Psoas muscle (tissue), 7 donors: ENCODE measurements at regions not wholly inside any gene's neighbourhood (a gene's known extent, or its start where the extent isn't known, plus 50 kb on each side); places are given as distances from the start of the nearest gene placed in this dataset.
"Not testable (repeated sequence)": the region's sequence is repeated elsewhere in the genome, so short reads cannot be mapped to it uniquely, and the experiment has no call there.

ENCODE experiments used
- ATAC-seq, 4 donors: fragments of 200-7000 bp; cut with Tn5 transposase; one replicate each; pipeline ENCODE4 v1.9.1; 2020; ENCODE audit warnings: moderate library complexity in 3 of 4, mild to moderate bottlenecking in 2 of 4
- DNase-seq, 2 donors: peaks; one replicate each; pipeline ENCODE4 v3.0.0-alpha.2; 2020
- H3K27ac ChIP-seq: fragments of 200-600 bp; one replicate; pipeline ENCODE4 v1.8.0; 2022
- H3K27me3 ChIP-seq, 3 donors: fragments of 200-600 bp in 1 of 3; one replicate each; pipeline versions ENCODE4 v1.6.1 to v1.8.0; 2013 to 2022; ENCODE audit warnings: low read length in 2 of 3, mild to moderate bottlenecking in 2 of 3, moderate library complexity in 1 of 3; ENCODE audit not compliant: insufficient read depth in 3 of 3
- H3K36me3 ChIP-seq, 2 donors: fragments of 200-600 bp in 1 of 2; one replicate each; pipeline versions ENCODE4 v1.6.1 to v1.8.0; 2013 to 2022; ENCODE audit warnings: low read depth in 1 of 2, mild to moderate bottlenecking in 1 of 2, moderate library complexity in 1 of 2; ENCODE audit not compliant: insufficient read depth in 1 of 2
- H3K4me1 ChIP-seq: fragments of 200-600 bp; one replicate; pipeline ENCODE4 v1.8.0; 2022
- H3K4me3 ChIP-seq: fragments of 200-600 bp; one replicate; pipeline ENCODE4 v1.8.0; 2022; ENCODE audit warnings: mild to moderate bottlenecking
- H3K9me3 ChIP-seq: fragments of 200-600 bp; one replicate; pipeline ENCODE4 v1.8.0; 2022
- WGBS, 3 donors: extraction: QIAGEN DNeasy Blood & Tissue Kit; methylation state at CpG; one replicate each; pipeline versions ENCODE4 v1.1.6 to v1.1.7; 2013; 5-methylcytosine and 5-hydroxymethylcytosine counted together
- intact Hi-C, 2 donors: fragments of 100-400 bp; cut with DNase I; formaldehyde crosslinking; loops; one replicate each; pipeline versions ENCODE4 v1.11.0 to v1.14.2; 2022
- TF ChIP-seq, protein P1 (sequence below): fragments of 200-600 bp; IDR thresholded peaks from one replicate; pipeline ENCODE4 v1.8.0; 2022; ENCODE audit warnings: antibody characterized with exemption
- donor health status: healthy with polysubstance abuse.
- donor health status: DM: no; HTN: no; CAD: no; lungs with moderate emphysema.
- donor health status: Bipolar disorder and iron deficiency.
- donor health status: healthy.
- donor health status: DM: yes; HTN: yes; CAD: no.
- donor health status: DM: no; HTN: no; CAD: no.
- donor health status: DM: yes; HTN: yes; CAD: no.

DNA sequence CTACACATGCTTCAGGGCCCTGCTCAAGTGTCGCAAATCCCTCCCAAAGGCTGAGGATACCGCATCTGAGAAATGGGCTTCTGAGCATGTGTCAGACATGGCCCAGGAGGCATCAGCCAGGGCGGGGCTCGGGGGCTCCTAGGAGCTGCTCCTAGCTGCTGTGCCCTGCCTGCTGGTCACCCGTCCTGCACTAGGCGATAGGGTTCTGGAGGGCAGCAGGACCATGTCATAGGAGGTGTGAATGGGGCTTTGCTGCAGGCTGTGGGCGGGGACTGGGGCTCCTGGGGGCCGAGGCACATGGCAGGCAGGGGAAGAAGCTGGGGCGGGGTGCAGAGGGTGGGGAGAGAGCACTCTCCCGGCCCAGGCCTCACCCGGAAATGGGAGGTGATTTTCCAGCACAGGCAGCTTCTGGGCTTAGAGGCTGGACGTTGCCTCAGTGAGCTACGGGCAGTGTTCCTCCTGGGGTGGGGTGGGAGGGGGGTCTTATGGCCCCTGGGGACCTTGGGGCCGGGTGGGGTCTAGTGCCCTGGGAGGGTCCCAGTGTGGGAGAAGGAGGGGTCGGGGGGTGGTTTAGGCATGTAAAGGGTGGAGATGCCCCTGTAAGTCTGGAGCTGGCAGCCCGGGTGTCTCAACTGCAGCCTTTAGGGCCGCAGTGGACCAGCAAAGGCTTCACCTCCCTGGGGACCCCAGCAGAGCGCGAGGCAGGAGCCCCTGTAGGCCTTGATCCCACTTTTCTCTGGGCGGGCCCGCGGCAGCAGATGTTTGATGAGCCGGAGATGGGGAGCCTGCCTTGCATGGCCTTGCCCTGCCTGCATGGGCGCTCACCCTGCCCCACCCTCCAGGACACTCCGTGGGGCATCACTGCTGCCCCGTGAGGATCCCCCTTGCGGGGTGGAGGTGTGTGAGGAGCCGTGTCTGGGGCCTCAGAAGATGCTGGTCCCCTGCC is 98.6 kb upstream of the LRPAP1 start:
- Histone ChIP-seq H3K36me3 (no peaks in the 10 kb centered on the region), H3K4me1 (no peaks in the 10 kb centered on the region), H3K27me3 (peaks cover 0 to 32% (median 11%) of the 10 kb centered on the region in 3 donors), H3K4me3 (no peak overlapping the region), H3K27ac (no peak overlapping the region), H3K9me3 (no peaks in the 10 kb centered on the region)
- DNase-seq (no peak), ATAC-seq (no peak)
- TF ChIP-seq, protein P1, sequence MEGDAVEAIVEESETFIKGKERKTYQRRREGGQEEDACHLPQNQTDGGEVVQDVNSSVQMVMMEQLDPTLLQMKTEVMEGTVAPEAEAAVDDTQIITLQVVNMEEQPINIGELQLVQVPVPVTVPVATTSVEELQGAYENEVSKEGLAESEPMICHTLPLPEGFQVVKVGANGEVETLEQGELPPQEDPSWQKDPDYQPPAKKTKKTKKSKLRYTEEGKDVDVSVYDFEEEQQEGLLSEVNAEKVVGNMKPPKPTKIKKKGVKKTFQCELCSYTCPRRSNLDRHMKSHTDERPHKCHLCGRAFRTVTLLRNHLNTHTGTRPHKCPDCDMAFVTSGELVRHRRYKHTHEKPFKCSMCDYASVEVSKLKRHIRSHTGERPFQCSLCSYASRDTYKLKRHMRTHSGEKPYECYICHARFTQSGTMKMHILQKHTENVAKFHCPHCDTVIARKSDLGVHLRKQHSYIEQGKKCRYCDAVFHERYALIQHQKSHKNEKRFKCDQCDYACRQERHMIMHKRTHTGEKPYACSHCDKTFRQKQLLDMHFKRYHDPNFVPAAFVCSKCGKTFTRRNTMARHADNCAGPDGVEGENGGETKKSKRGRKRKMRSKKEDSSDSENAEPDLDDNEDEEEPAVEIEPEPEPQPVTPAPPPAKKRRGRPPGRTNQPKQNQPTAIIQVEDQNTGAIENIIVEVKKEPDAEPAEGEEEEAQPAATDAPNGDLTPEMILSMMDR = no peak
- intact Hi-C loops = no loop called here
- WGBS, 3 donors = 53 to 67% (median 60%) methylated on average over 24 to 28 of the region's 28 CpGs

DNA sequence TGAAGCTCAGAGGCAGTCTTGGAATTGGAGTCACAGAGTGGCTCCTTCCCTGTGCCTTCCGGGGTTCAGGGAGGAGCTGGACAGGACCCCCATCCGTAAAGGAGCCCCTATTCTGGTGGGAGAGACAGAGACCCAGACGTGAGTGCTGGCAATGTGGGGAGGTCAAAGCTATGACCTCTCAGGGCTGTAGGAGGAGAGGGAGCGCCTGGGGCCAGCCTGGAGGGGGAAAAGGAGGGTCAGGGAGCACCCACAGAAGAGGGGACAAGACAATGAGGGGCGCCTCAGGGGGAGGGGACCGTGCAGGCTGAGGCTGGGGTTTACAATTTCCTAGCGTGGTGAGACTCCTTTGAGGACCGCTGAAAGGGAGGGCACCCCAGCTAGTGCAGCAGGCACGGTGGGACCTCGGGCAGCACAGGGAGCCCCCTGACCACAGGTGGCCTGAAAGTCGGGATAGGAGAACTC is 97.9 kb upstream of the LRPAP1 start:
- no peak for DNase-seq
- no peaks in the 10 kb centered on the region for H3K9me3 ChIP-seq
- ATAC-seq = no peak
- intact Hi-C loops = no loop called here
- H3K27ac ChIP-seq = no peak overlapping the region
- TF ChIP-seq, protein P1 = no peak
- no peaks in the 10 kb centered on the region for H3K4me1 ChIP-seq
- H3K4me3 ChIP-seq = no peak overlapping the region
- no peaks in the 10 kb centered on the region for H3K36me3 ChIP-seq
- 71 to 84% (median 81%) methylated on average over 10 to 11 of the region's 11 CpGs for WGBS, 3 donors
- peaks cover 0 to 35% (median 13%) of the 10 kb centered on the region in 3 donors for H3K27me3 ChIP-seq

DNA sequence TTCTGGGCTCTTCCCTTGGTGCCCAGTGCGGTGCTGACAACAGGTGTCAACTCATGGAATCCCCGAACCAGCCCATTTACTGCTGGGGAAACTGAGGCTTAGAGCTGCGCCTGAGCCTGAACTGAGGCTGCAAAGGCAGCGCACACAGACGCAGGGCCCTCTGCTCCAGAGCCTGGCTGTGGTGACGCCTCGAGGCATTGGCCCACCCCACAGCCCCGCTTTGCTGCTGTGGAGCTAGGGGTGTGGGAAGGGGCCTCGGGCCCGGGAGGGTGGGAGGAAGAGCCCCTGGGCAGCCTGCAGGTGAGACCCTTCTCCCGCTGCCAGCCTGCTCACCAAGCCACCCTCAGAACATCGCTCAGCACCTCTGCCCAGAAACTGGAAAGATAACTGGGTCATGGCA is 97.4 kb upstream of the LRPAP1 start:
- TF ChIP-seq, protein P1 = no peak
- H3K9me3 ChIP-seq = no peaks in the 10 kb centered on the region
- H3K4me1 ChIP-seq = no peaks in the 10 kb centered on the region
- no peak overlapping the region for H3K27ac ChIP-seq
- DNase-seq (no peak), ATAC-seq (no peak)
- no peaks in the 10 kb centered on the region for H3K36me3 ChIP-seq
- no peak overlapping the region for H3K4me3 ChIP-seq
- peaks cover 0 to 35% (median 13%) of the 10 kb centered on the region in 3 donors for H3K27me3 ChIP-seq
- intact Hi-C loops = no loop called here
- 90 to 94% (median 92%) methylated on average over 12 of the region's 12 CpGs for WGBS, 3 donors

DNA sequence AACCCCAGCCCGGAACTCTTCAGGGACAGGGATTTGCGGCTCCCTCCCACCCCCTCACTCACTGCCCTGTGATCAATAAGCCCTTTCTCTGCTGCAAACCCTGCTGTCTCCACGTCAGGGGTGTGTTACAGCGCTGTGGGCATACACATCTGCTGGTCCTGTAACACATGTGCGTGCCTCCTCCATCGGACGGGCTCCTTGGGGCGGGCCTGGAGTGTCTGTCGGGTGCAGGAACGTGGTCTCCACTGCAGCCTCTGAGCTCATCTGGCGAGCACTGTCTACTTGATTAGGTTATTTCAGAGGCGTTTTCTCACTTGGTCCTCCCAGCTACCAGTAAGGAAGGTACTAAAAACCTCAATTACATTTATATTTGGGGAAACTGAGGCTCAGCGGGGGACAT is 97.0 kb upstream of the LRPAP1 start:
- H3K36me3 ChIP-seq, intact Hi-C loops, H3K27ac ChIP-seq, H3K4me3 ChIP-seq, ATAC-seq, H3K9me3 ChIP-seq, H3K4me1 ChIP-seq, DNase-seq: not testable (repeated sequence)
- peaks cover 0 to 35% (median 13%) of the 10 kb centered on the region in 3 donors for H3K27me3 ChIP-seq
- 84 to 88% (median 86%) methylated on average over 13 of the region's 13 CpGs for WGBS, 3 donors

DNA sequence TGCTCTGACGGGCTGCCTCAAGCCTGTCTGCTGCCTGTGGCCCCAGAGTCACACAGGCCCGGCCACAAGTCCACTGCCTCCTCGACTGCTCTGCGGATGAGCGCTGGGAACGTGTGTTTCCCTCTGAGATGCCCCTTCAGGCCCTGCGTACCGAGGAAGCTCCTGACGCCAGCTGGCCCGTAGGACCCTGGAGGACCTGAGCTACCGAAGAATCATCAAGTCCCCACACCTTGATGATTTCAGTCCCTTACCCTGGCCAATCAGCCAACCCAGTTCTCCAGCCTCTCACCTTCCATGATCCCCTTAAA is 96.6 kb upstream of the LRPAP1 start:
- no peak overlapping the region for H3K4me3 ChIP-seq
- ATAC-seq = no peak
- H3K4me1 ChIP-seq = no peaks in the 10 kb centered on the region
- no peak overlapping the region for H3K27ac ChIP-seq
- no peak for DNase-seq
- no peaks in the 10 kb centered on the region for H3K36me3 ChIP-seq
- H3K27me3 ChIP-seq = peaks cover 0 to 36% (median 13%) of the 10 kb centered on the region in 3 donors
- intact Hi-C loops = no loop called here
- 75 to 84% (median 82%) methylated on average over 10 to 11 of the region's 11 CpGs for WGBS, 3 donors
- TF ChIP-seq, protein P1 = no peak
- H3K9me3 ChIP-seq = no peaks in the 10 kb centered on the region

DNA sequence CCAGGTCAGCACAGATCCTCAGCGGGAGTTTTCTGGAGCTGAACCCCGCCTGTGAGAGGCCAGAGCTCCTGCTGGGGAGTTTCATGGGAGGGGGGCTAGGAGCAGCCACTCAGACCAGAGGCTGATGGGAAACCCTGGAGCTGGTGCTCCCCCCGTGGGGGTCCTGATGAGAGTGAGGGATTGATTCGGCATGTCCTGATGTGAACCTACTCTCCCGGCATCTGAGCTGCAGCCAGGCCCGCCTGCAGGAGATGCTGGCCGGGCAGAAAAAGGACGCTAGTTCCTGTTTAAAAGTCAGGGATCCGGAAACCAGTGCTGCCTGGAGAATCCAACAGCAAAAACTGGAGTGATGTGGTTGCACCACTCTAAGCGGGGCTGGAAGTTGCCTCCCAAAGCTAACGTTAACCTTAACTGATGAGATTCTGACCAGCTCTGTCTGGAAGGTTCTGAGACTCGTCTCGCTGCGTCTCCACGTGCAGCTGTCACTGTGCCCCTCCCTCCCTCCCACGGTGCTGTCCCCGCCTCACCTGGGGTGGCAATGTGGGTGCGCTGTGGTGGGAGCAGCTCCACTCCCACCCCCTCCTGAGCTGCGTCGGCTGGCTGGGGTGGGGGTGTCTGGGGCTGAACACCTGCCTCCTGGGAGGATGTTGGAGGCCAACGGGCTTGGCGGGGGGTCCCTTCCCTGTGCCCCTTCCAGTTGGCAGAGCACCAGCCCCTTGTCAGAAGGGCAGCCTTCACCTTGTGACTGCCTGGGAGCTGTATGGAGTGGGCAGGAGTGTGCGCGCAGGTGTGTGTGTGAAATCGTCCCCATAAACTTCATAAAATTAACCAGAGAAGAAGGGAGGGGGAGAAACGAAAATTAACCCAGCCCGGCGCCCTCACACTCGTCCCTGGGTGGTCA is 96.0 kb upstream of the LRPAP1 start:
- DNase-seq, H3K27ac ChIP-seq, H3K9me3 ChIP-seq, H3K36me3 ChIP-seq, H3K4me1 ChIP-seq, intact Hi-C loops, H3K4me3 ChIP-seq, ATAC-seq: not testable (repeated sequence)
- WGBS, 3 donors = 36 to 40% (median 37%) methylated on average over 24 to 28 of the region's 29 CpGs
- H3K27me3 ChIP-seq = peaks cover 0 to 39% (median 13%) of the 10 kb centered on the region in 3 donors

DNA sequence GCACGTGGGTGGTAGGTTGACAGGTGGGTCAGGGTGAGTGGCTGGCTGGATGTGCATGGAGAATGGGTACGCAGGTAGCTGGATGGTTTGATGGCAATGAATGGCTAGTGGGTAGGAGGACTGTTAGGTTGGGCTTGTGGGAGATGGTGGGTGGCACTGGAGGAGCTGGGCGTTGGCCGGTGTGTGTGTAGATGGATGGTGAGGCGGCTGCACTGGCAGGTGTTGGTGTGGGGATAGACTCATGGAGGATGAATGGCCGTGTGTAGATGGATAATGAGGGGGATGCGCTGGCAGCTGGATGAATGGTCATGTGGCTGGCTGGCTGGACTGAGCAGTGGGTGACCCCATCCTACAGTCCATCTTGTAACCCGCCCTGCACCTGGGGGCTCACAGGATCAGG is 95.2 kb upstream of the LRPAP1 start:
- H3K4me3 ChIP-seq, ATAC-seq, DNase-seq, H3K9me3 ChIP-seq, intact Hi-C loops, H3K4me1 ChIP-seq, H3K27ac ChIP-seq, H3K36me3 ChIP-seq: not testable (repeated sequence)
- peaks cover 0 to 44% (median 13%) of the 10 kb centered on the region in 3 donors for H3K27me3 ChIP-seq
- WGBS, 3 donors = 82 to 84% (median 83%) methylated on average over 6 to 8 of the region's 8 CpGs
